Stimulated activated CD4-positive, alpha-beta T cell treated with anti-CD3 and anti-CD28 coated beads, Interleukin-1b, Interleukin-23, amount 100 ng/mL, for 24 hours (primary cell): ENCODE measurements at regions not wholly inside any gene's neighbourhood (a gene's known extent, or its start where the extent isn't known, plus 50 kb on each side); places are given as distances from the start of the nearest gene placed in this dataset.

Source experiments
- DNase-seq, 4 experiments: peaks; one replicate each; pipeline ENCODE4 v3.0.0-alpha.2; 2020; ENCODE audit warnings: low read depth in 4 of 4, low spot score in 1 of 4

DNA sequence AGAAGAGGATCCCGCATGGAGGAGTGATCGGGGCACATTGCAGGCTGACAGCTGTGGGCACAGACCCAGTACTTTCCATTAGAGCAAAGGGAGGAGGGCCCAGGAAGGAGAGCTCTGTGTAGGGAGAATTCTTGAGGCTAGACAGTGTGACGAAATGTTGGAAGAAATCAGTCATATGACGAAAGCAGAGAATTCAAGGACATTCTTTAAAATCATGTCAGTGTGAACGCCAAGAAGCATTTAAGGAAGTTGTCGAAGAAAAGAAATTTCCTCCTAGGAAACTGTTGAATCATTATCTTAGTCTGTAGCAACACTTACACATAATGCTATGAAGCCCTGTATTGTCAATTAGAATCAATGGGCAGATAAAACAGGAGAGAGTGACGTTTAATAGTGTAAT lies 191.3 kb upstream of the ADARB2 start:
- no peak for DNase-seq

DNA sequence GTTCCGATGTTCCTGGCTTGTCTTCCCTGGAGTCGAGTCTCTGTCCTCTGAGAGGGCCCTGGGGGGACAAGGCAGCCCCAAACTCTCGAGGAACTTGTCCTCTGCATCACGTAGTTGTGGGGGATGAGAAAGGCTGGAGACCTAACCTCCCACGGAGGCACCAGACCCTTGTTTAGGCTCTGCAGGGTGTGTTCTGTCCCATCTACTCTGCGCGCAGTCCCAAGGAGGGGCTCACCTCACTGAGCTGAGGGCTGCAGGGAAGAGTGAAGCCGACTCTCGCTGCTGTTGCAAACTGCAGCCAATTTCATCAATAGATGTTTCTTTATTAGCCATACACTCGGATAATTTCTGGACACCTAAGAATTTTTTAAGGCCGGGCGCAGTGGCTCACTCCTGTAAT lies 186.7 kb upstream of the ADARB2 start:
- DNase-seq = no peak

DNA sequence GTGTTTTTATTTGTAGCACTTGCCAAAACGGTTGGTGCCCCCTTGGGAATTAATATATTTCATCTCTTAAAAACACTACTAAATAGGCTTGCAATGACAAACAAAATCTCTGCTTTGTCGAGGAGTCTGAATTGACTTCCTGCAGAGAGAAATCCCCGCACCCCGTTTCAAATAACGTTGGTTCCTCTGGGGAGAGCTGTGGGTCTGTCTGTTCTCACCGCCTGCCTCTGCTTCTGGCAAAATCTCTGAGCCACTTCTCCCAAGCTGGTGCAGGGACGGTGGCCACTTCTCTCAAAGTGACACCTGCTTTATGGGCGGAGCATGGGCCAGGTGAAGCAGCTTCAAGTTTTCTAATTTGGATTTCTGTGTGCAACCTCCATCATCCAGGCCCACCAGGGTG lies 186.3 kb upstream of the ADARB2 start:
- DNase-seq = no peak

DNA sequence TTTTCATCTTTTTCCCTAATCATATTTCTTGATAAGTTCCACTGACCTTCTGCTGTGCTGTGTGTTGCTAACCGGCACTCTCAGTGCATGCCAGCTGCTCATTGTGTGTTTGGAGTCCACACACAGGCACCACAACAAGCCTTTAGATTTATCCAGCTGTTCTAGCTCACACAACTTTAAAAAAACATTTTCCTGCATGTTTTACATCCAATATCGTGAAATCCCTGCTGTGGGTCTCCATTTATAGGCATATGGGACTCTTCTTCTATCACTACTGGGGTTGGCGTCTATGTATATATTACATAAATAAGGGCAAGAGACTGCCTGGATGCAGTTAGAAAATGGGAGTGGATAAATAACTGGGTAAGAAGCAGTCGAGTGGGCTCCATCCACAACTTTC lies 183.6 kb upstream of the ADARB2 start:
- DNase-seq = no peak

DNA sequence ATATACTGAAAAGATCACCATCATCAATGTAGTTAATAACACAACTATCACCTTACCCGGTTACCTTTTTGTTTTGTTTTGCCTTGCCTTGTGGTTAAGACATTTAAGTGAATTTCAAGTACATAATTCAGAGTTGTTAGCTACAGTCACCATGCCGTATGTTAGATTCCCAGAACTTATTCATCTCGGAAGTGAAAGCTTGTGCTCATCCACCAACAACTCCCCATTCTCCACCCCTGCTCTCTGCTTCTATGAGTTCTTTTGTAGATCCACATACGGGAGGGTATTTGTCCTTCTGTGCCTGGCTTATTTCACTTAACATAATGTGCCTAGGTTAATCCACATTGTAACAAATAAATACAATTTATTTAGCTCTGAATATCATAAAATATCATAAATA lies 182.8 kb upstream of the ADARB2 start:
- DNase-seq = no peak

DNA sequence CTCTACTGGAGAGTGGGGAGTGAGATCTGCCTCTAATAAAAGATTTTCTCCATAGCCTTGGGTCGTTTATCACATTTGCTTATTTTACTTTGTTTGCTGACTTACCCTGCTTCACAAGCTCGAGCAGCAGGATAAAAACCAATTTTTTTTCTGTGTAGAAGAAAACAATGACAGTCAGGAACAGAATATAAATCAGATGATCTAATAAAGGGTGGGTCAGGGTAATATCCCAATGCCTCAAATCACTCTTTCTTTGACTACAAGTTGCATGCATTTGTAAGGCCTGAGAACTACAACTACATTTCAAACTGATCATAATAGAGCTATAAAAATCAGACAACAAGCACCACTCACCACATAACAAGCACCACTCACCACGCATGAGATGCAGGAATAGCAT lies 174.4 kb upstream of the ADARB2 start:
- no peak for DNase-seq

DNA sequence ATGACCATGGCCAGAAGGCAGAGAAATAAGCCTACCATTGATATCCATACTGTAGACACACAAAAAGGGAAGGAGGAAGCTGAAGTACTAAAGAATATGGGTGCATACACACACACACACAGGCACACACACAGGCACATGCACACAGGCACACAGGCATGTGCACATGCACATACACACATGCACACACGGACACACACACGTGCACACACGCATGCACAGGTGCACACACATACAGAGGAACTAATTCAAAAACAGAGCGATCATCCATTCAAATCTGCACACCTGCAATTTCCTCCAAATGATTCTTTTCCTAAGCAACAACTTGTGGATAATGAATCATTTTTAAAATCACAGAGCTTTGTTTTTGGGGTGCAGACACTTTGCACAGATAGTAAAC lies 166.7 kb upstream of the ADARB2 start:
- no peak for DNase-seq

DNA sequence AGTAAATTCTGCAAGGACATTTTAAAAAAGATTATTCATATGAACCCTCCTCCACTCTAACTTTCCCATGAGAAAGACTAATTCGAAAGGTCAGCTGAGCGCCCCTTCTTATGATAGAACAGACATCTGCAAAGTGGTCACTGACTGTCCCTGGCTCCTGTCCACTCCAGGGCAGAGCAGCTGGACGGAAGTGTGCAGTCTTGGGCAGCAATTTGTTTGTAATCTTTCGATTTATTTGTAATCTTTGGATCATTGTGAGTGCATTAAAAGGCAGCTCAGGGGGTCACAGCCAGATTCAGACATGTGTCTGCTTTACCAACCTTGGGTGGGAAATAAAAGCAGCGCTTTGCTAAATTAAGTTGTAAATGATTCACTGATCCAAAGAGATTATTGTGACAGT lies 158.8 kb upstream of the ADARB2 start:
- no peak for DNase-seq

DNA sequence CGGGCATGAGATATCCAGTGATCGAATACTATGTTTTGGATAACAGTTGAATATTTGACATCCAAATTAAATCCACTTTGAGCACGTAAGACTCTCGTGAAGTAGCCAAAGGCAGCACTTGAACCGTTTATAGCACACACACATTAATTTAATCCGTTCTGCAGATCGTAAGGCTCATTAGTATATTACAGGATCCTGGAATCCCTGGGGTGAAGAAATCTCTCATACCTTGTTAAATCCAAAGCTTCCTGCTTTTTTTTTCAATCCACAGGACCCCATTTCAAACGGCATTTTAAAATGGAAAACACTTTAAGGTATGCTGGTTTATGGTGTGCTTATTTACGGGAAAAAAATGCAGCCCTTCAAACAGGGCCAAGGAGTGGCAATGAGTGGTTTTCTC lies 158.4 kb upstream of the ADARB2 start:
- no peak for DNase-seq

DNA sequence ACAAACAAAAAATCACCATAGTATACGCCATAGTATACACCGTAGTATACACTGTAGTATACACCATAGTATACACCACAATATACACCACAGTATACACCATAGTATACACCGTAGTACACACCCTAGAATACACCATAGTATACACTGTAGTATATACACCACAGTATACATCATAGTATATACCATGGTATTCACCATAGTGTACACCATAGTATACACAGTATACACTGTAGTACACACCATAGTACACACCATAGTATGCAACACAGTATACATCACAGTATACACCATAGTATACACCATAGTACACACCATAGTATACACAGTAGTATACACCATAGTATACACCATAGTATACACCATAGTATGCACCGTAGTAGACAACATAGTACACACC lies 157.6 kb upstream of the ADARB2 start:
- DNase-seq = no peak

DNA sequence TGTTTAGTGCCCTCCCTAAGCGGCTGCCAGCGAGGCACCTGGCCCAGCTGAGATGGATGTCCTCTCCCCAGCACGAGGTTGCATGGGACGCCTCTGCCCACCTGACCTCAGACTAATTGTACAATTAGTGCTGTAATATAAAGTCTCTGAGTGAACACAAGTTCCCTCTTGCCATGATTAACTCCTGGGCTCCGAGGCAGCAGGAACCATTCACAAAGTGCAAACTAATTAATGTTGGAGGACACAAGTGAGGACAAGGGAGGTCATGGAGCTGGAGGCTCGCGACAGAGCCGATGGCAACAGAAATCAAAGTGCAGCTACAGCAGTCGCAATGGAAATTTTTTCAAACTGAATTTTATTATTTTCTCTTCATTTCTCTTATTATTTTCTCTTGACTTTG lies 156.6 kb upstream of the ADARB2 start:
- DNase-seq = no peak

DNA sequence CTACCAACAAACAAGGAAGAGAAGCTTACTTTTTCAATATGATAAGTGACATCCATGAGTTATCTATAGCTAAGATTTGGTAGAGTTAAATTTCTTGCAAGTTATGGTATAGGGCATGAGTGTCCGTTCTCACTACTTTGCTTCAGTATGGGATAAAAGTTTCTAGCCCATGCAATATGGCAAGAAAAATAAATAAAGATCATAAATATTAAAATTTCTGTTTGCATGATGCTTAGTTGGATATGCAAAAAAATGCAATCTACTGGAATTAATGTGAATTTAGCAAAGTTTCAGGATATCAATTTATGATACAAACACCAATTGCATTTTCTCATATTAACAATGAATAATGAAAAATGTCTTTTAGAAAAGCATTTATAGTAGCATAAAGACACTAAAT lies 148.7 kb upstream of the ADARB2 start:
- DNase-seq = no peak

DNA sequence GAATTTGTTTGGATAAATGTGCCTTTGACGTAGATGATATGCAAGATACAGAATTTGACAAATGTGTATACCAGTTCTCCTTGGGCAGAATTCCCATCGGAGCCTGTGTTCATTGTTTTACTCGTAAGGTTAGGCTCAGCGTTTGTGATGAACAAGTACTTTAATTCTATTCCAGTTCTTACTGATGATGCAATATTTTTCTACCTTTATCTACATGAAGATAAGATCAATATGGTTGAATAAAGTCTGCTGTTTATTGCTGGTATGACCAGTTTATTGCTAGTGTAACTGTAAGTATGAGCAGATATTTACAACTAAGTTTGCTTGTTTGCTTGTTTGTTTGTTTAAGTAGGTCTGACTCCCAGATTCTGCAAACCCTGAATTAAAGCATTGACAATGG lies 145.4 kb upstream of the ADARB2 start:
- DNase-seq = no peak

DNA sequence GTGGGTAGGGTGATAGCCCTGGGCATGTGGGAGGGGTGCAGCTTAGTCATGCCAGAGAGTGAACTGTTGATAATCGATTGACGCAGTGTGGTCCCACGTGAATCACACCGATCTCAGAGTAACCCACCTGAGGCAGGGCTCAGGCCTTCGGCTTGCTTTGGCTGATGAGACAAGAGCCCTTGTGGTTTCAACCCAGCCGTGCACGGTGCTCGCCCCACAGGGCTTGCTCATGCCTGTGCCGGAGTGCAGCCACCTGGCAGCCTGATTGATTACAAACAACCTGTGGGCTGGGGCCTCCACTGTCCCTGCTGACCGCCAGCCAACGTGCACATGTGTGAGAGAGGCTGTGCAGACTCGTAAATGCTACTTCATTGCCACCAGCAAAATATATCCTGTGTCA lies 144.9 kb upstream of the ADARB2 start:
- no peak for DNase-seq

DNA sequence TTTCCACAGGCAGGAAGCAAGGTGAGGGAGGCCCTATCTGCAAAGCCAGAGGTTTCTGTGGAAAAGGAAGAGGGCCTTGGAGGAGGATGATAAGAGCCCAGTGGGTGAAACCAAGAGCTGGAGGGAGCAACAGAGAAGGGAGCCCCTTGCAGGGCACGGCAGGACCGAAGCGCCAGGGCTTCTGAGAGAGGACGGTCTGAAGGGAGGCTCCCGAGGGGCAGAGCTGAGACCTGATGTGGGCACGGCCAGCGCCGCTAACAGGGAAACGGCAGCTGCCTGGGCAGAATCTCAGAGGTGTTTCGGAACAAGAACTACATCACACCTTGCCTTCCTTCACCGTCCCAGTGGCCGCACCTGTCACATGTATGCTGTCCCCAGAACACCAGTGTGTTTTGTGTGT lies 144.3 kb upstream of the ADARB2 start:
- DNase-seq = no peak

DNA sequence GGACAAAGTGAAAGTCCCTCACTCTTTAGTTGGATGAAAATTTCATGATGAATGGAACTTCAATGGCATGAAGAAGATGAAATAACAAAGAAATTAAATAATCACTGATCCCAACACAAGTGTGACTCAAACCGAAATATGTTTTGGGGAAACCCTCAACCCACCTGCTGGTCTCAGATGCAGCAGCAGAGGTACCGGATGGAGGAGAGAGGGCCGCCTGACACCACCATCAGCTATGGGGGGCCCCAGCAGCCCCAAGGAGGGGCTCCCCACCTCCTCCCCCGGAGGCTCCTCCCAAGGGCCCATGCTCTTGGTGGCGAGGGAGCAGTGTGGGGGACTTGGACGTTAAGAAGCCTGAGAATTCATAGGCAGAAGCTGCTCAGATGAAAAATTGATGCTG lies 137.2 kb upstream of the ADARB2 start:
- DNase-seq = no peak

DNA sequence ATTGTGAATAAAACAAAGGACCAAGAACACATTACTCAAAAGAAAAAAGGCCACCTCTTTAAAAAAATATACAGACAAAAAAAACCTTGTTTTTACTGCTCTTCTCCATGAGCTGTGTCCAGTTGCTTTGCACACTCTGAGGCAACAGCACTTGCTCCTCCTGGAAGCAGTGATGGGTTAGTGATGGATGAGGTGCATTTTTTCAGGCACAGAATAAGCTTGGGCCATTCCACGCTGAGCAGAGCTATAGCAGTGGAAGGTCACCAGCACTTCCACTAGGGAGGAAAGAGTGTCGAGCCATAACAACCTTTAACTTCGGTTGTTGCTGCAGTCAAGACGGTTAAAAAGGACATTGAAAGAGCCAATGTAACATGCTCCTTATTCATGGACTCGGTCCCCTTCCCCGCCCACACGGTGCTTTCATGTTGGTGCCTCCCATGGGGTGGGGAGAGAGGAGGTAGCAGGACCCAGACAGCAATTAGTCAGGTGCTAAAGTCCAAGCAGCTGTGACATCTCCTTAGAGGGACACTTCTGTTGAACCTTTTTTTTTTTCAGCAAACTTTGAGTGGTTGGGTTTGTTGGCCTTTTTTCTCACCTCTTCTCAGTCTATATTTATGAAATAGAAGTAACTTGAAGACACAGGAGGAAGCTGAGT lies 136.5 kb upstream of the ADARB2 start:
- no peak for DNase-seq

DNA sequence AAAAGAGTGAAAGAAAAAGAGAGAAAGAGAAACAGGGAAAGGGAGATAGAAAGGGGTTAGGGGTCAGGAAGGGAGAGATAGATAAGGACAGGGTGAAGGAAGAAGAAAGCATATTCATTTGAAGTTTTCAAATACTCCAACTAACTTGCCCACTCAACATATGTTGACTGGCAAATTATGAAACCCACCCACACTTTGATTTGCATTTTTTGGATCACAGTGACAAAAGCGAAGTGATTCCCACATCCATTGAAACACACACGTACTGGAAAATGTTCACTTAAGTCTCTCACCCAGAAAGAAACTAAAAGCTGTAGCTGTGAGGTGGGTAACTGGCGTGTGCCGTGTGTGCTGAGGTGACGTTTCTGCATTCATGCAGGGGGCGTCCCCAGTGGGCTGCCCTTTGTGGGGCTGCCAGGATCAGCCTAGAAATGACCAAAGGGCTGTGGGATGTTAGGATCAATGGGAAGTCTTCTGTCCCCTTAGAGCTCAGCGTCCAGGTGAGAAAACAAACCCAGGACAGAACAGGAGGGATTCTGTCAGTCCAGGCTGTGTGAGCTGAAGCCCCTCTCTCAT lies 134.9 kb upstream of the ADARB2 start:
- DNase-seq = no peak

DNA sequence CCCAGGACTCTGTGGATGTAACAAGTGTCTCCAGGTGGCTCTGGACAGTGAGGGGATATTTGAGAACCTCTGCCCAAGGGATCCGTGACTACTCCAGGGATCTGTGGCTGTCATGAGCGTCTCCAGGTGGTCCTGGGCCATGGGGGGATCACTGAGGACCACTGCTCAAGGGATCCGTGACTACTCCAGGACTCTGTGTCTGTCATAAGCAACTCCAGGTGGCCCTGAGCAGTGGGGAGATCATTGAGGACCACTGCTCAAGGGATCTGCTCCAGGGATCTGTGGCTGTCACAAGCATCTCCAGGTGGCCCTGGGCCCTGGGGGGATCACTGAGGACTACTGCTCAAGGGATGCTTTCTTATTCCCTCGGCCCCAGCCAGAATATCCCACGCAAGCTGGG lies 133.2 kb upstream of the ADARB2 start:
- no peak for DNase-seq

DNA sequence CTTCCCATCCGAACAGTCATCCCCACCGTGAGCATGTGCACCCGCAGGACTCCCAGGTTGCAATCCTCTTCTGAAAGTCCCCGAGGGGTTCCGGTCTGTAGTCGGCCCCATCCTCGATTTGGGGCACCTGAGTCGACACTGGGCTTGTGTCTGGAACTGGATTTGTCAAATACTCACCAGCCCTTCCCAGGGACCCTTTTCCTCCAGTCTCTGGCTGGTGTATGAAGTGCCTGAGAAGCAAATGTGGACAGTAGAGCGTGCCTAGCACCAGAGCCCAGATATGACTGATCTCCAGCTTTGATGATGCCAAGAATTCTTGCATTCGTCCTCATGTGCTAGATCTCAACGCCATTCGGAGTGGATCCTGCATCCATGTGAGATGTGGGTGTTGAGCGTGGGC lies 132.5 kb upstream of the ADARB2 start:
- no peak for DNase-seq

DNA sequence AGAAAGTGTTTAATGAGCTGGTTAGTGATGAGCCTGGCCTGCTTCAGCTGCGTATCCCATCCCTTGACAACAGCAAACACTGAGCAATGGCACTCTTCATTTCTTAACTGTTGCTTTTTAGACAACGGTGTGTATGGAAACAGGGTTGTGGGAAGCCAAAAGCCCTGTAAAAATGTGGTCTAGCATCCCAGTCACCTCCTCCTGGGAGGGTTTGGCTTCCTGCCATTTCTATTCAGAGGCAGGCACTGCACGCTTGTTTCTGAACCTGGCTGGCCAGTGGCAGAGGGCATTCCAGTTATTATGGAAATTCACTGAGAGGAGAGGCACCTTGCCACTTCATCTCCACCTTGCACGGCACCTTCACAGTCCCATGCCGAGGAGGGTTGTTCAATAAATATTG lies 123.0 kb upstream of the ADARB2 start:
- no peak for DNase-seq

DNA sequence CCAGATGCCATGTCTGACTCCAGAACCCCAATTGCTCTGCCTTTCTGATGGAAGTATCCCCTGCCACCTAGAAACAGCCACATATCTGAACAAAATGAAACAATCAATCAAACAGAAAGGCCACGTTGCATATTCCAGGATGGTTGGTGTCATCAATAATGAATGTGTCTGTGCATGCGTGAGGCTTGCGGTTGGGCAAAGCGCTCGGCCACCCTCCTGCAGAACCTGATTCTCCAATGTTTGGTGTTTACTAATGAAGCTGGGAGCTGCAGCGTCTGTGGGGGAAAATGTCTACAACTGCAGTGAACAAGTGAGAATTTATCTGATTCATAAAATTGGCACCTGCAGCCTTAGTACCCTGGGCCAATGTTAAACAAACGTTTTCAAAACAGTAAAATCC lies 121.2 kb upstream of the ADARB2 start:
- no peak for DNase-seq

DNA sequence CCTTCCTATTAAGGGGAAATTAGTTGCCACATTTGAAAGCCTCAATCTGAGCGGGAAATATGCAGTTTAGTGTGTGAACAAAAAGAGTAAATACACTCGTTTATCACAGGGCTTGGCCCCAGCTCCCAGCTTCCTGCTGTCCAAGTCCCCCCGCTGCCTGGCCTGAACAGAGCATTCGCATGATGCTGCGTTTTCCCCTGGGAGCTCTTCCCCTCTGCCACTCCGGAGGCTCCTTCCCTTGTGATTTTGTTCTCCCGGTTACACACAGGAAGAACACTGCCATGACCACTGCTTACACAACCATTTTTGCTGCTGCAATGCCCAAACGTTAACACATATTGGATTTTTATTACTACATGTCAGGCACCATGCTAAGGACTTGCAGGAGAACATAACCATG lies 120.7 kb upstream of the ADARB2 start:
- DNase-seq = no peak

DNA sequence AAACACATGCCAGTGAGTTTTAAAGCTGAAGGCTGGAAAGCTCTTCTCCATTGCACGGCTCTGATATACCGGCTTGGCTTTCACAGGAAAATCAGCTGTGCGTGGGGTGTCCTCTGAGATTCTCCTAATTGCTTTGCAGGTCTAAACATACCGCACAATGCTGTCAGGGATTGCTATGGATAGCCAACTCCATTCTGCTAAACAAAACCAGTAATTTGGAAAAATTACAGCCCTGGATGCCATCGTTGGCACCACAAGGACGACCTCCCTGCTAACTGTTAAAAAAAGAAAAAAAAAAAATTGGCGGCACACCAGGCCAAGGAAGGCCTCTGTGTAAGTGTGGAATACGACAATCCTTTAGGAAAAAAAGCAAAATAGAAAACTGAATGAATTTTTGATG lies 118.6 kb upstream of the ADARB2 start:
- no peak for DNase-seq
